ENCODE measurements at regions not wholly inside any gene's neighbourhood (a gene's known extent, or its start where the extent isn't known, plus 50 kb on each side); places are given as distances from the start of the nearest gene placed in this dataset.

GRCh38 chr1:106022312-106022902 lies 1034.1 kb upstream of the PRMT6 start:
- no peak overlapping the region for H3K27ac Mint-ChIP-seq
- Histone ChIP-seq H3K4me1 (ENCODE audit: control insufficient read depth in 1 of 2, extremely low read depth in 1 of 2, insufficient read depth in 2 of 2, low read length in 2 of 2) (no peaks in the 10 kb centered on the region), H3K36me3 (ENCODE audit: control insufficient read depth in 2 of 2, extremely low read depth in 1 of 2, insufficient read depth in 1 of 2, low read length in 1 of 2) (no peaks in the 10 kb centered on the region), H3K9me3 (no peaks in the 10 kb centered on the region), H3K27ac (ENCODE audit: low read length) (no peak overlapping the region), H3K4me3 (ENCODE audit: control insufficient read depth in 1 of 2, extremely low read depth in 1 of 2, low read length in 1 of 2) (no peak overlapping the region), H3K27me3 (replicated peaks in 1 of 2; ENCODE audit: control insufficient read depth in 2 of 2, extremely low read depth in 1 of 2, insufficient read depth in 2 of 2, low read length in 1 of 2) (no peaks in the 10 kb centered on the region)
- CTCF ChIA-PET: no interaction called here
- peaks cover 0 to 16% (median 4%) of the 10 kb centered on the region in 3 donors for H3K9me3 Mint-ChIP-seq
- POLR2A ChIA-PET: no interaction called here
- DNase-seq (no peak), ATAC-seq (replicated peaks in 1 of 4) (no peak)
- H3K4me3 Mint-ChIP-seq: no peak overlapping the region
- WGBS (ENCODE audit: insufficient coverage): no CpG with 5 or more reads among the region's 2 CpGs
- no peaks in the 10 kb centered on the region for H3K36me3 Mint-ChIP-seq
- H3K4me1 Mint-ChIP-seq: no peaks in the 10 kb centered on the region
- no peaks in the 10 kb centered on the region for H3K27me3 Mint-ChIP-seq

- no CpG with 5 or more reads among the region's 2 CpGs for WGBS (ENCODE audit: insufficient coverage)
Observed at GRCh38 chr1:106027871-106028270, 1028.6 kb upstream of the PRMT6 start.

GRCh38 chr1:106037526-106037925 lies 1018.9 kb upstream of the PRMT6 start:
- no peak for DNase-seq
- Mint-ChIP-seq H3K4me1 (no peaks in the 10 kb centered on the region), H3K27ac (no peak overlapping the region), H3K9me3 (peaks cover 6 to 43% (median 14%) of the 10 kb centered on the region in 3 donors), H3K27me3 (no peaks in the 10 kb centered on the region), H3K4me3 (no peak overlapping the region), H3K36me3 (no peaks in the 10 kb centered on the region)
- ChIA-PET CTCF (interaction anchor here in 1 of 2 donors (0.7 kb wide), 1 partner anchor 696 kb away, joined by 6 read pairs; no protein-coding TSS in a partner anchor), POLR2A (no interaction called here)
- Histone ChIP-seq H3K36me3 (ENCODE audit: control insufficient read depth in 2 of 2, extremely low read depth in 1 of 2, insufficient read depth in 1 of 2, low read length in 1 of 2) (no peaks in the 10 kb centered on the region), H3K4me3 (ENCODE audit: control insufficient read depth in 1 of 2, extremely low read depth in 1 of 2, low read length in 1 of 2) (no peak overlapping the region), H3K27ac (ENCODE audit: low read length) (no peak overlapping the region), H3K27me3 (replicated peaks in 1 of 2; ENCODE audit: control insufficient read depth in 2 of 2, extremely low read depth in 1 of 2, insufficient read depth in 2 of 2, low read length in 1 of 2) (no peaks in the 10 kb centered on the region), H3K4me1 (ENCODE audit: control insufficient read depth in 1 of 2, extremely low read depth in 1 of 2, insufficient read depth in 2 of 2, low read length in 2 of 2) (no peaks in the 10 kb centered on the region), H3K9me3 (no peaks in the 10 kb centered on the region)
- ATAC-seq (replicated peaks in 1 of 4): no peak

More at GRCh38 chr1:106027871-106028270, 1028.6 kb upstream of the PRMT6 start:
- Histone ChIP-seq H3K4me1 (ENCODE audit: control insufficient read depth in 1 of 2, extremely low read depth in 1 of 2, insufficient read depth in 2 of 2, low read length in 2 of 2) (no peaks in the 10 kb centered on the region), H3K27ac (ENCODE audit: low read length) (no peak overlapping the region), H3K27me3 (replicated peaks in 1 of 2; ENCODE audit: control insufficient read depth in 2 of 2, extremely low read depth in 1 of 2, insufficient read depth in 2 of 2, low read length in 1 of 2) (no peaks in the 10 kb centered on the region), H3K9me3 (no peaks in the 10 kb centered on the region), H3K4me3 (ENCODE audit: control insufficient read depth in 1 of 2, extremely low read depth in 1 of 2, low read length in 1 of 2) (no peak overlapping the region), H3K36me3 (ENCODE audit: control insufficient read depth in 2 of 2, extremely low read depth in 1 of 2, insufficient read depth in 1 of 2, low read length in 1 of 2) (no peaks in the 10 kb centered on the region)
- Mint-ChIP-seq H3K27me3 (no peaks in the 10 kb centered on the region), H3K36me3 (no peaks in the 10 kb centered on the region), H3K27ac (no peak overlapping the region), H3K9me3 (peaks cover 4 to 22% (median 8%) of the 10 kb centered on the region in 3 donors), H3K4me3 (no peak overlapping the region), H3K4me1 (no peaks in the 10 kb centered on the region)
- DNase-seq (no peak), ATAC-seq (replicated peaks in 1 of 4) (no peak)
- POLR2A ChIA-PET: no interaction called here
- CTCF ChIA-PET: no interaction called here

DNA sequence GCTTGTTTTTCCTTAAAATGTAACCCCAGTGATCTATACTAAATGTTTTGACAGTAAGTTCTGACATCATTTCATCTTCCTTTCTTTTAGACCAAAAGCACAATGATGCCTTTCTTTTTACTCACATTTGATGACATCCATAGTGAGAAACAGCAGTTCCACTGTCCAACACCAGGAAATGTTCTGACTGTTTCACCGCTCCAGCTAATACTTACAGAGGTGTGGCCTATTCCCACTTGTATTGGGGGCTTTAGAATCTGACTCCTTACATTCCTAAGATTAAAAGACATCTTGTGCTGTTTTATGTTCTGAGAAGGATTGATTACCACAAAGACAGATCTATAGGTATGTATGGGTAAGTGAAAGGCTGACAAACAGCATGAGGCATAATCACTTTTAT lies 1018.2 kb upstream of the PRMT6 start:
- WGBS (ENCODE audit: insufficient coverage): no CpG with 5 or more reads among the region's 1 CpG
- H3K4me3 Mint-ChIP-seq: no peak overlapping the region
- DNase-seq (no peak), ATAC-seq (replicated peaks in 1 of 4) (no peak)
- H3K36me3 ChIP-seq (ENCODE audit: control insufficient read depth in 2 of 2, extremely low read depth in 1 of 2, insufficient read depth in 1 of 2, low read length in 1 of 2): no peaks in the 10 kb centered on the region
- POLR2A ChIA-PET: no interaction called here
- H3K9me3 Mint-ChIP-seq: peaks cover 12 to 46% (median 20%) of the 10 kb centered on the region in 3 donors
- no peaks in the 10 kb centered on the region for H3K4me1 ChIP-seq (ENCODE audit: control insufficient read depth in 1 of 2, extremely low read depth in 1 of 2, insufficient read depth in 2 of 2, low read length in 2 of 2)
- H3K4me3 ChIP-seq (ENCODE audit: control insufficient read depth in 1 of 2, extremely low read depth in 1 of 2, low read length in 1 of 2): no peak overlapping the region
- H3K36me3 Mint-ChIP-seq: no peaks in the 10 kb centered on the region
- CTCF ChIA-PET: no interaction called here
- H3K27me3 ChIP-seq (replicated peaks in 1 of 2; ENCODE audit: control insufficient read depth in 2 of 2, extremely low read depth in 1 of 2, insufficient read depth in 2 of 2, low read length in 1 of 2): no peaks in the 10 kb centered on the region
- H3K27me3 Mint-ChIP-seq: no peaks in the 10 kb centered on the region
- H3K27ac Mint-ChIP-seq: no peak overlapping the region
- H3K4me1 Mint-ChIP-seq: no peaks in the 10 kb centered on the region
- no peak overlapping the region for H3K27ac ChIP-seq (ENCODE audit: low read length)
- H3K9me3 ChIP-seq: no peaks in the 10 kb centered on the region

DNA sequence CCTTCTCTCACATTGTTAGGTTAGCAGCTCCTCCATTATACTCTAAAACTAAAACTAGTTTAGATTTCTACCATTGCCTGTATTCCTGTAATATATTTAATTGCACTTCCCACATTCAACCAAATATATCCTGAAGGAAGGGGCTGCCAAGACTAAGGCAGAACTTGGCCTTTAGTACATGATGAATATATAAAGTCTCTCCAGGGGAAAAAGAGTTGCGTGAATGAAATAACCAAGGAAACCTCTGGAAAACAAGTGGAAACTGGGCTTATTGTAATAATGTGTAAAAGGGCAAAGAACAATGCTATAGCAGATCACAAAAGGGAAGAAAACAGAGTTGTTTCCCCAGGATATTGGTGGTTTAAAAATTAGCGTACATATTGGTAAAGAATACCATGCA lies 1012.5 kb upstream of the PRMT6 start:
- H3K36me3 Mint-ChIP-seq: no peaks in the 10 kb centered on the region
- H3K4me3 ChIP-seq (ENCODE audit: control insufficient read depth in 1 of 2, extremely low read depth in 1 of 2, low read length in 1 of 2): no peak overlapping the region
- no peaks in the 10 kb centered on the region for H3K4me1 ChIP-seq (ENCODE audit: control insufficient read depth in 1 of 2, extremely low read depth in 1 of 2, insufficient read depth in 2 of 2, low read length in 2 of 2)
- peaks cover 20 to 37% (median 24%) of the 10 kb centered on the region in 3 donors for H3K9me3 Mint-ChIP-seq
- H3K4me1 Mint-ChIP-seq: no peaks in the 10 kb centered on the region
- H3K9me3 ChIP-seq: no peaks in the 10 kb centered on the region
- ATAC-seq (replicated peaks in 1 of 4) (no peak), DNase-seq (no peak)
- ChIA-PET POLR2A (no interaction called here), CTCF (no interaction called here)
- WGBS (ENCODE audit: insufficient coverage): 100% methylated on average over 1 of the region's 2 CpGs
- H3K27ac ChIP-seq (ENCODE audit: low read length): no peak overlapping the region
- no peaks in the 10 kb centered on the region for H3K27me3 Mint-ChIP-seq
- no peaks in the 10 kb centered on the region for H3K36me3 ChIP-seq (ENCODE audit: control insufficient read depth in 2 of 2, extremely low read depth in 1 of 2, insufficient read depth in 1 of 2, low read length in 1 of 2)
- no peaks in the 10 kb centered on the region for H3K27me3 ChIP-seq (replicated peaks in 1 of 2; ENCODE audit: control insufficient read depth in 2 of 2, extremely low read depth in 1 of 2, insufficient read depth in 2 of 2, low read length in 1 of 2)
- H3K27ac Mint-ChIP-seq: no peak overlapping the region
- no peak overlapping the region for H3K4me3 Mint-ChIP-seq

DNA sequence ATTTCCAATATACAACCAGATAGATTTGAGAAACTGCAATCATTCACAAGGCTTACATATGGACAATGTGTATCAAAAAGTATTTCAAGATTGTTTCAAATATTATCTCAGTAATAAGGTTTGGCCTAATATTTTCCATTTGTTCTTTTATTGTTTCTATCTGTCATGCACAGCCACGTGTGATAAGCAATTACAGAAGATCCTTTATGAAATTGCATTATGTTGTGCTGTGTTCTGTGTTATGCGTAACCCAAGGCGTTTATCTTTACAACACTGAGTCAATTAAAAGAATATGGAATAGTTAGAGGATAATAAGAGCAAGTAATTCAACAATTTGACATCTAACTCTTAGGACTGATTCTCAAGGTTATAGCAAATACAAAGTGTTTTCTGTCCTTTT lies 1009.3 kb upstream of the PRMT6 start:
- POLR2A ChIA-PET: no interaction called here
- CTCF ChIA-PET: no interaction called here
- WGBS (ENCODE audit: insufficient coverage): no CpG with 5 or more reads among the region's 3 CpGs
- DNase-seq (no peak), ATAC-seq (replicated peaks in 1 of 4) (no peak)
- Mint-ChIP-seq H3K27me3 (no peaks in the 10 kb centered on the region), H3K4me3 (no peak overlapping the region), H3K4me1 (no peaks in the 10 kb centered on the region), H3K27ac (no peak overlapping the region), H3K9me3 (peaks cover 27 to 37% (median 28%) of the 10 kb centered on the region in 3 donors), H3K36me3 (no peaks in the 10 kb centered on the region)
- Histone ChIP-seq H3K36me3 (ENCODE audit: control insufficient read depth in 2 of 2, extremely low read depth in 1 of 2, insufficient read depth in 1 of 2, low read length in 1 of 2) (no peaks in the 10 kb centered on the region), H3K4me3 (ENCODE audit: control insufficient read depth in 1 of 2, extremely low read depth in 1 of 2, low read length in 1 of 2) (no peak overlapping the region), H3K27me3 (replicated peaks in 1 of 2; ENCODE audit: control insufficient read depth in 2 of 2, extremely low read depth in 1 of 2, insufficient read depth in 2 of 2, low read length in 1 of 2) (no peaks in the 10 kb centered on the region), H3K9me3 (no peaks in the 10 kb centered on the region), H3K4me1 (ENCODE audit: control insufficient read depth in 1 of 2, extremely low read depth in 1 of 2, insufficient read depth in 2 of 2, low read length in 2 of 2) (no peaks in the 10 kb centered on the region), H3K27ac (ENCODE audit: low read length) (no peak overlapping the region)

DNA sequence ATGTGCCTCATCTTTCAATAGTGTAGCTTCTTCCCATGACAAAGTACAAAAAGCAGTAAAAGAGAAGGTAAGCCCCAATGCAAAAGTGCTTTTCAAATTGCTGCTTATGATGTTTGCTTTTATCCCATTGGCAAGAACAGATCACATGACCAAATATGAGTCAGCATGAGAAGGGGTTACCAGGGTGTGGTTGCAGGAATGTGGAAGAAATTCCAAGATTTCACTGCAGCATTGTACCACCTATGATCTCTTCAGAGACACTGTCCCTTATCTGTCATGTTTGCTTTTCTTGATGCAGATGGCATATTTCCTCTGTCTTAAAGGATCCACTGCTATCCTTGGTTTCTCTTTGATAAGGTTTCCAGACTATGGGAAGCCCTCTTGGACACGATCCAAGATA lies 1006.9 kb upstream of the PRMT6 start:
- Mint-ChIP-seq H3K27me3 (no peaks in the 10 kb centered on the region), H3K9me3 (peaks cover 14 to 31% (median 16%) of the 10 kb centered on the region in 3 donors), H3K4me3 (no peak overlapping the region), H3K4me1 (no peaks in the 10 kb centered on the region), H3K27ac (no peak overlapping the region), H3K36me3 (no peaks in the 10 kb centered on the region)
- H3K4me3 ChIP-seq (ENCODE audit: control insufficient read depth in 1 of 2, extremely low read depth in 1 of 2, low read length in 1 of 2): no peak overlapping the region
- 38% methylated on average over 1 of the region's 1 CpG for WGBS (ENCODE audit: insufficient coverage)
- ATAC-seq (replicated peaks in 1 of 4) (no peak), DNase-seq (no peak)
- H3K36me3 ChIP-seq (ENCODE audit: control insufficient read depth in 2 of 2, extremely low read depth in 1 of 2, insufficient read depth in 1 of 2, low read length in 1 of 2): no peaks in the 10 kb centered on the region
- CTCF ChIA-PET: no interaction called here
- no peak overlapping the region for H3K27ac ChIP-seq (ENCODE audit: low read length)
- H3K27me3 ChIP-seq (replicated peaks in 1 of 2; ENCODE audit: control insufficient read depth in 2 of 2, extremely low read depth in 1 of 2, insufficient read depth in 2 of 2, low read length in 1 of 2): no peaks in the 10 kb centered on the region
- no peaks in the 10 kb centered on the region for H3K4me1 ChIP-seq (ENCODE audit: control insufficient read depth in 1 of 2, extremely low read depth in 1 of 2, insufficient read depth in 2 of 2, low read length in 2 of 2)
- POLR2A ChIA-PET: no interaction called here
- no peaks in the 10 kb centered on the region for H3K9me3 ChIP-seq
